Medulla oblongata (tissue), 1 donor: ENCODE measurements at regions not wholly inside any gene's neighbourhood (a gene's known extent, or its start where the extent isn't known, plus 50 kb on each side); places are given as distances from the start of the nearest gene placed in this dataset.
A peak's percentile ranks its signal among the peaks of the same experiment; 100 is the strongest.

Experiments used
- DNase-seq: peaks from one replicate; pipeline ENCODE4 v3.0.0-alpha.2; 2015; ENCODE audit errors: extremely low spot score

- DNase-seq, result no peak
Observed at GRCh38 chr3:194804796-194805195, 119.1 kb downstream of the FAM43A start.

GRCh38 chr3:194805546-194805945, 119.9 kb downstream of the FAM43A start:
- no peak for DNase-seq

- no peak for DNase-seq
Observed at GRCh38 chr3:194806991-194807630, 121.4 kb downstream of the FAM43A start.

- no peak for DNase-seq
Observed at GRCh38 chr3:194808640-194809097, 123.0 kb downstream of the FAM43A start.

GRCh38 chr3:194809382-194809781, 123.7 kb downstream of the FAM43A start:
- no peak for DNase-seq

- no peak for DNase-seq
Observed at GRCh38 chr3:194810076-194810475, 124.4 kb downstream of the FAM43A start.

- DNase-seq, result no peak
Observed at GRCh38 chr3:194811118-194811517, 125.4 kb downstream of the FAM43A start.

- DNase-seq, result no peak
Observed at GRCh38 chr3:194812176-194812575, 126.5 kb downstream of the FAM43A start.

- DNase-seq, result peak; percentile 45
Observed at GRCh38 chr3:194814878-194815357, 129.2 kb downstream of the FAM43A start.

GRCh38 chr3:194816748-194817591, 131.3 kb downstream of the FAM43A start:
- no peak for DNase-seq

GRCh38 chr3:194817592-194817930, 131.9 kb downstream of the FAM43A start:
- no peak for DNase-seq

- DNase-seq, result no peak
Observed at GRCh38 chr3:194817936-194818335, 132.3 kb downstream of the FAM43A start.

GRCh38 chr3:194824100-194824499, 138.4 kb downstream of the FAM43A start:
- no peak for DNase-seq

- no peak for DNase-seq
Observed at GRCh38 chr3:194824701-194825111, 139.0 kb downstream of the FAM43A start.

GRCh38 chr3:194826594-194826993, 140.9 kb downstream of the FAM43A start:
- no peak for DNase-seq

- no peak for DNase-seq
Observed at GRCh38 chr3:194827486-194827885, 141.8 kb downstream of the FAM43A start.

- DNase-seq, result no peak
Observed at GRCh38 chr3:194828116-194828515, 142.4 kb downstream of the FAM43A start.

GRCh38 chr3:194828926-194829325, 143.2 kb downstream of the FAM43A start:
- no peak for DNase-seq

GRCh38 chr3:194830401-194830800, 144.7 kb downstream of the FAM43A start:
- DNase-seq, result no peak

GRCh38 chr3:194830978-194831377, 145.3 kb downstream of the FAM43A start:
- no peak for DNase-seq

GRCh38 chr3:194832346-194833104, 146.8 kb downstream of the FAM43A start:
- no peak for DNase-seq
